Astrocyte of the spinal cord (primary cell): ENCODE measurements at regions not wholly inside any gene's neighbourhood (a gene's known extent, or its start where the extent isn't known, plus 50 kb on each side); places are given as distances from the start of the nearest gene placed in this dataset.

ENCODE experiments used
- DNase-seq: peaks from one replicate; pipeline ENCODE4 v3.0.0; 2011; ENCODE audit warnings: low read depth, low spot score
- H3K4me3 ChIP-seq: 2 replicates; pipeline ENCODE4 v1.5.1; 2011; ENCODE audit warnings: low read depth, mild to moderate bottlenecking, low read length, moderate library complexity
- CTCF ChIP-seq: IDR thresholded peaks from 2 replicates; pipeline ENCODE4 v1.5.1; 2012; ENCODE audit warnings: low read depth, mild to moderate bottlenecking, low read length, inconsistent platforms
- in situ Hi-C: cut with HindIII; loops from 2 replicates; pipeline ENCODE4 v1.10.0; 2017; ENCODE audit warnings: low sequenced_read_pairs

GRCh38 chr12:19826980-19827550 lies 387.8 kb downstream of the AEBP2 start:
- in situ Hi-C loops = no loop called here
- no peak for TF ChIP-seq CTCF
- H3K4me3 ChIP-seq = no peak overlapping the region
- DNase-seq = no peak

- TF ChIP-seq CTCF = no peak
- in situ Hi-C loops = no loop called here
- DNase-seq = no peak
- H3K4me3 ChIP-seq = no peak overlapping the region
Observed at GRCh38 chr12:19829100-19829853, 390.0 kb downstream of the AEBP2 start.

- in situ Hi-C loops = no loop called here
- DNase-seq = no peak
- no peak for TF ChIP-seq CTCF
- H3K4me3 ChIP-seq = no peak overlapping the region
Observed at GRCh38 chr12:19830446-19830845, 391.2 kb downstream of the AEBP2 start.

- peak; percentile 56 for DNase-seq
- no peak for TF ChIP-seq CTCF
- H3K4me3 ChIP-seq = no peak overlapping the region
- in situ Hi-C loops = no loop called here
Observed at GRCh38 chr12:19833775-19834501, 394.6 kb downstream of the AEBP2 start.

GRCh38 chr12:19834592-19834991 lies 395.3 kb downstream of the AEBP2 start:
- in situ Hi-C loops = no loop called here

GRCh38 chr12:19836056-19836455 lies 396.8 kb downstream of the AEBP2 start:
- no peak overlapping the region for H3K4me3 ChIP-seq
- TF ChIP-seq CTCF = no peak
- in situ Hi-C loops = no loop called here
- DNase-seq = no peak

More at GRCh38 chr12:19834592-19834991, 395.3 kb downstream of the AEBP2 start:
- DNase-seq = no peak
- H3K4me3 ChIP-seq = no peak overlapping the region
- no peak for TF ChIP-seq CTCF
